ENCODE measurements at regions not wholly inside any gene's neighbourhood (a gene's known extent, or its start where the extent isn't known, plus 50 kb on each side); places are given as distances from the start of the nearest gene placed in this dataset.

GRCh38 chr4:159884989-159885388, 782.1 kb downstream of the RAPGEF2 start:
- no peaks in the 10 kb centered on the region for H3K27me3 Mint-ChIP-seq (ENCODE audit: insufficient read depth, unreplicated experiment)
- CTCF ChIA-PET: no interaction called here
- H3K27ac Mint-ChIP-seq (ENCODE audit: low read depth, unreplicated experiment): no peak overlapping the region
- no peak for TF ChIP-seq CTCF (IDR thresholded peaks at IDR 0.05; ENCODE audit: unreplicated experiment)
- POLR2A ChIA-PET: no interaction called here
- intact Hi-C loops (cut with micrococcal nuclease): no loop called here
- H3K4me1 Mint-ChIP-seq (ENCODE audit: insufficient read depth, unreplicated experiment): no peaks in the 10 kb centered on the region
- no peaks in the 10 kb centered on the region for H3K9me3 Mint-ChIP-seq (ENCODE audit: unreplicated experiment)
- H3K4me3 Mint-ChIP-seq (ENCODE audit: unreplicated experiment): no peak overlapping the region
- DNase-seq (ENCODE audit: unreplicated experiment): no peak
- no TSS peak for BruUV-seq (replicated peaks)
- no peaks in the 10 kb centered on the region for H3K36me3 Mint-ChIP-seq (ENCODE audit: insufficient read depth, unreplicated experiment)

- BruUV-seq (replicated peaks): no TSS peak
- Mint-ChIP-seq H3K4me1 (ENCODE audit: insufficient read depth, unreplicated experiment) (no peaks in the 10 kb centered on the region), H3K4me3 (ENCODE audit: unreplicated experiment) (no peak overlapping the region), H3K36me3 (ENCODE audit: insufficient read depth, unreplicated experiment) (no peaks in the 10 kb centered on the region), H3K27me3 (ENCODE audit: insufficient read depth, unreplicated experiment) (no peaks in the 10 kb centered on the region), H3K9me3 (ENCODE audit: unreplicated experiment) (no peaks in the 10 kb centered on the region), H3K27ac (ENCODE audit: low read depth, unreplicated experiment) (no peak overlapping the region)
- TF ChIP-seq CTCF (IDR thresholded peaks at IDR 0.05; ENCODE audit: unreplicated experiment): no peak
- no peak for DNase-seq (ENCODE audit: unreplicated experiment)
- POLR2A ChIA-PET: no interaction called here
- CTCF ChIA-PET: interaction anchor here (1.7 kb wide), 1 partner anchor 8 kb away, joined by 7 read pairs; no protein-coding TSS in a partner anchor
- intact Hi-C loops (cut with micrococcal nuclease): no loop called here
These were observed 796.7 kb downstream of the RAPGEF2 start for GRCh38 chr4:159899596-159899995.

GRCh38 chr4:159900562-159900961, 797.7 kb downstream of the RAPGEF2 start:
- intact Hi-C loops (cut with micrococcal nuclease): no loop called here
- ChIA-PET CTCF (interaction anchor here (0.7 to 1.4 kb wide), 5 partner anchors 11 to 672 kb away, joined by 3 read pairs; no protein-coding TSS in a partner anchor), POLR2A (no interaction called here)
- Mint-ChIP-seq H3K4me1 (ENCODE audit: insufficient read depth, unreplicated experiment) (no peaks in the 10 kb centered on the region), H3K36me3 (ENCODE audit: insufficient read depth, unreplicated experiment) (no peaks in the 10 kb centered on the region), H3K27ac (ENCODE audit: low read depth, unreplicated experiment) (no peak overlapping the region), H3K27me3 (ENCODE audit: insufficient read depth, unreplicated experiment) (no peaks in the 10 kb centered on the region), H3K9me3 (ENCODE audit: unreplicated experiment) (no peaks in the 10 kb centered on the region), H3K4me3 (ENCODE audit: unreplicated experiment) (no peak overlapping the region)
- no peak for DNase-seq (ENCODE audit: unreplicated experiment)
- no peak for TF ChIP-seq CTCF (IDR thresholded peaks at IDR 0.05; ENCODE audit: unreplicated experiment)
- no TSS peak for BruUV-seq (replicated peaks)

GRCh38 chr4:159902648-159903047, 799.8 kb downstream of the RAPGEF2 start:
- H3K9me3 Mint-ChIP-seq (ENCODE audit: unreplicated experiment): no peaks in the 10 kb centered on the region
- no peak overlapping the region for H3K27ac Mint-ChIP-seq (ENCODE audit: low read depth, unreplicated experiment)
- no peak for TF ChIP-seq CTCF (IDR thresholded peaks at IDR 0.05; ENCODE audit: unreplicated experiment)
- ChIA-PET CTCF (interaction anchor here (0.6 to 0.9 kb wide), 2 partner anchors 19 to 415 kb away, joined by 3 read pairs; no protein-coding TSS in a partner anchor), POLR2A (no interaction called here)
- no TSS peak for BruUV-seq (replicated peaks)
- H3K27me3 Mint-ChIP-seq (ENCODE audit: insufficient read depth, unreplicated experiment): no peaks in the 10 kb centered on the region
- no peaks in the 10 kb centered on the region for H3K4me1 Mint-ChIP-seq (ENCODE audit: insufficient read depth, unreplicated experiment)
- intact Hi-C loops (cut with micrococcal nuclease): no loop called here
- DNase-seq (ENCODE audit: unreplicated experiment): no peak
- H3K4me3 Mint-ChIP-seq (ENCODE audit: unreplicated experiment): no peak overlapping the region
- H3K36me3 Mint-ChIP-seq (ENCODE audit: insufficient read depth, unreplicated experiment): no peaks in the 10 kb centered on the region
